Small intestine (tissue), 7 donors: ENCODE measurements at regions not wholly inside any gene's neighbourhood (a gene's known extent, or its start where the extent isn't known, plus 50 kb on each side); places are given as distances from the start of the nearest gene placed in this dataset.

Experiments used
- DNase-seq, 2 donors: peaks; one replicate each; pipeline versions ENCODE4 v3.0.0 to v3.0.0-alpha.2; 2013
- FAIRE-seq: peaks from 2 replicates; lab custom pipeline; 2012; peaks lifted over from hg19 to GRCh38; lab: Jason Lieb, UNC
- H3K27ac ChIP-seq, 3 donors: one replicate each; pipeline ENCODE4 v1.5.1; 2013; ENCODE audit warnings: low read length in 2 of 3, mild to moderate bottlenecking in 2 of 3, control low read depth in 1 of 3, inconsistent platforms in 1 of 3, low read depth in 1 of 3, moderate library complexity in 1 of 3
- H3K27me3 ChIP-seq, 3 donors: one replicate each; pipeline ENCODE4 v1.6.1; 2013; ENCODE audit warnings: low read length in 3 of 3, inconsistent platforms in 1 of 3; ENCODE audit not compliant: control insufficient read depth in 3 of 3, insufficient read depth in 3 of 3
- H3K36me3 ChIP-seq, 3 donors: one replicate each; pipeline ENCODE4 v1.6.1; 2013; ENCODE audit warnings: low read length in 3 of 3, inconsistent platforms in 1 of 3, low read depth in 1 of 3, mild to moderate bottlenecking in 1 of 3, moderate library complexity in 1 of 3; ENCODE audit not compliant: control insufficient read depth in 3 of 3, insufficient read depth in 2 of 3
- H3K4me1 ChIP-seq, 3 donors: one replicate each; pipeline ENCODE4 v1.6.1; 2013; ENCODE audit warnings: low read length in 2 of 3, inconsistent platforms in 1 of 3, low read depth in 1 of 3, mild to moderate bottlenecking in 1 of 3, moderate library complexity in 1 of 3; ENCODE audit not compliant: control insufficient read depth in 3 of 3, insufficient read depth in 2 of 3
- H3K4me3 ChIP-seq, 3 donors: one replicate each; pipeline ENCODE4 v1.5.1; 2013; ENCODE audit warnings: low read length in 3 of 3, control low read depth in 1 of 3, inconsistent platforms in 1 of 3, low read depth in 1 of 3, mild to moderate bottlenecking in 1 of 3, moderate library complexity in 1 of 3
- H3K9me3 ChIP-seq, 2 donors: one replicate each; pipeline ENCODE4 v1.6.1; 2013; ENCODE audit warnings: low read depth in 1 of 2, low read length in 1 of 2; ENCODE audit not compliant: control insufficient read depth in 2 of 2, insufficient read depth in 1 of 2
- WGBS, 3 donors: extraction: QIAGEN DNeasy Blood & Tissue Kit; methylation state at CpG; one replicate each; pipeline ENCODE4 v1.1.7; 2013; 5-methylcytosine and 5-hydroxymethylcytosine counted together
- donor health status: healthy with polysubstance abuse.
- donor health status: control.
- donor health status: control.
- donor health status: Bipolar disorder and iron deficiency.
- donor health status: healthy.

DNA sequence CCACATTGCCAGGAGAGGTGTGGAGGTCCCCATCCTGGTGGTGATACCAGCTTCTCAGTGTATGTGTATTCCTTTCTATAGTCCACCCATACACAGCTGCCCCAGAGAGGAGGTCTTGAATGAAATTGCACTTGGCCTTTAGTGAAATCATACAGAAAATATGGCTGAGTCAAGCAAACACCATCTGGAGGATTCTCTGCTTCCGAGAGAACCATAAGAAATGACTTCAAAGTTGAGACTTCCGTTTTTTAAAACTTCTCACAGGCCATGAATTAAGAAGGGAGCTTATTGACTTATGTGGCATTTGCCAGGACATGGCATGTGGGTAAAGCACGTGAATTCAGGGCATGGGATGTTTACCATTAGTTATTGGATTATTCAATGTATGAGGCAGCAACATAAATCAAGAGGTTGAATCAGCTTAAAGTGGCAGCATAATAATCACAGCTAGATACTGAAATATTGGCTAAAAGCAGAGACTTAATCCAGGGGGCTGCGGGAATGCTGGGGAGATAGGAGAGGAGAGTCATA is 119.1 kb upstream of the MTNR1B start:
- H3K9me3 ChIP-seq, result no peaks in the 10 kb centered on the region
- H3K4me3 ChIP-seq, result no peak overlapping the region
- H3K36me3 ChIP-seq, result no peaks in the 10 kb centered on the region
- no peaks in the 10 kb centered on the region for H3K4me1 ChIP-seq
- no peak for FAIRE-seq
- 67 to 86% (median 85%) methylated on average over 4 of the region's 4 CpGs for WGBS, 3 donors
- no peaks in the 10 kb centered on the region for H3K27me3 ChIP-seq
- DNase-seq, result no peak
- no peak overlapping the region for H3K27ac ChIP-seq

DNA sequence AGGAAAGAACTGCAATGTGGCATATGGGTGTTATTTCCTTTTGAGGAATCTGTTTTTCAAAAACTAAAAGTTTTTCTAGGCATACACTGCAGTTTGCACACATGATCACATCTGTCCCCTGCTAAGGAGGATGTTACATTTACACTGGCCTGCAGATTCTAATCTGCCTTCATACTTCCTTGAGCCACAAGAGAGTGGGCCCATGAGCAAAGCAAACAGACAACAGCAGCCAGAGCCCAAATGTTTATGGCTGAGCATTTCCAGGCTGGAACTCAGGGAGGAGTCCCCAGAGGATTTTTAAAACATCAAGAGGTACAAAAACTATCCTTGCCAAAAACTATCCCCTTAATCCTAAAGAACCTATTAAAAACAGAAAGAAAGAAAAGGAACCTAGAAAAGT is 117.2 kb upstream of the MTNR1B start:
- FAIRE-seq (no peak), DNase-seq (no peak)
- H3K4me3 ChIP-seq, result no peak overlapping the region
- no peaks in the 10 kb centered on the region for H3K9me3 ChIP-seq
- no peaks in the 10 kb centered on the region for H3K4me1 ChIP-seq
- H3K36me3 ChIP-seq, result no peaks in the 10 kb centered on the region
- H3K27me3 ChIP-seq, result no peaks in the 10 kb centered on the region
- no peak overlapping the region for H3K27ac ChIP-seq

DNA sequence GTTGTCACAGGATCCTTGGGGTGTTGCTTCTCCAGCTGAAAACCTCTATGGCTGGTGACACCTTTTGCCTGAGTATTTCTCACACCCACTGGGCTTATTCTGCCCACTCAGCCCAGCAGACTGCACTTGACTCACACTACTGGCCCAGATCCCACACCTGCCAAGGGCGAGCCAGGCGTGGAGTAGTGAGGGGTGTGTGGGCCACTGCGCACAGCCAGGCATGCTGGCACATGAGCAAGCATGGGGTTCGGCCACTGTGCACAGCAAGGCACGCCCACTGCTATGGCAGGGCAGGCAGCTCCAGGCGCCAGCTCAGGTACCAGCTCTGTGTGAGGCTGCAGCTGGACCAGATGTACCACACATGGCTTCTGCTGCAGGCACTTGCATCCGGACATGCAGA is 116.5 kb upstream of the MTNR1B start:
- Histone ChIP-seq H3K27me3 (no peaks in the 10 kb centered on the region), H3K4me1 (no peaks in the 10 kb centered on the region), H3K9me3 (no peaks in the 10 kb centered on the region), H3K4me3 (no peak overlapping the region), H3K36me3 (no peaks in the 10 kb centered on the region), H3K27ac (no peak overlapping the region)
- WGBS, 3 donors, result 19 to 73% (median 48%) methylated on average over 7 of the region's 7 CpGs
- FAIRE-seq, result no peak
- DNase-seq, result peak in 1 of 2 donors; percentile 5

DNA sequence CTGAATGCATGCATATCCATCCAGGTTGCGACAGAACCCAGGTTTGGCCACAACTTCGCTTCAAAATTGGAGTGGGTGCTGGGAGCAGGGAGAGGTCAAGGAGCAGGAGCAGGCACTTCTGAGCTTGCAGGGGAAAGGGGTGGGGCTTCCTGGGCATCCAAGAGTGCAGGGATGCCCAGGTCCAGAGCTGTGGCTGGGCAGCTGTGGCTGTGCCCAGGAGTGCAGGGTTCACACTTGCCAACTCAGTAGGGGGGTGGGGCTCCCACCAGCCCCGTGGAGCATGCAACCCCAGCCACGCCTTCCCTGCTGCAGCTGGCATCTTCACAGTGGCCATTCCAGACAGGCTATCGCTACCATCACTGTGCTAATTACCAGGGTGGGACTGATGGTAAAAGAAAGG is 115.3 kb upstream of the MTNR1B start:
- Histone ChIP-seq H3K27ac (no peak overlapping the region), H3K9me3 (no peaks in the 10 kb centered on the region), H3K36me3 (no peaks in the 10 kb centered on the region), H3K4me3 (no peak overlapping the region), H3K4me1 (no peaks in the 10 kb centered on the region), H3K27me3 (no peaks in the 10 kb centered on the region)
- 39 to 66% (median 55%) methylated on average over 5 of the region's 5 CpGs for WGBS, 3 donors
- FAIRE-seq, result no peak
- no peak for DNase-seq

DNA sequence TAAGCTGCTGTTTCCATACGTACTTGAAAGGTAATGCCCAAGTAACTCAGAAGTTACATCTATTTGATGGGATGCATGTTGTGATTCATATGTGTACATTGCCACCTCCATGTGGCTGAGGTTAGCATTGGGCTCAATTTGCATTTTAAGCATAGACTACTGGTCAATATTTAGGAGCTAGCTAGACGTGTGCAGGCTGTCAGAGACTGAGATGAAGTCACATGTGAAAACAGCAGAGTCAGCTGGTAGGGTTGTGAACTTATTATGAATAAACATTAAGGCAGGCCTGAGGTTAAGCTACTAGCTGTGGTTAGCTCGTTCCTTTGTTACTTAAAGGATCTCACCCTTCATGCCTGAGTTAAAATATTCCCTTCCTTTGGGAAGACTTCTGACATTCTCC is 114.5 kb upstream of the MTNR1B start:
- Histone ChIP-seq H3K27ac (no peak overlapping the region), H3K27me3 (no peaks in the 10 kb centered on the region), H3K4me1 (no peaks in the 10 kb centered on the region), H3K9me3 (no peaks in the 10 kb centered on the region), H3K36me3 (no peaks in the 10 kb centered on the region), H3K4me3 (no peak overlapping the region)
- FAIRE-seq (no peak), DNase-seq (no peak)
- 52 to 58% (median 56%) methylated on average over 3 of the region's 3 CpGs for WGBS, 3 donors

DNA sequence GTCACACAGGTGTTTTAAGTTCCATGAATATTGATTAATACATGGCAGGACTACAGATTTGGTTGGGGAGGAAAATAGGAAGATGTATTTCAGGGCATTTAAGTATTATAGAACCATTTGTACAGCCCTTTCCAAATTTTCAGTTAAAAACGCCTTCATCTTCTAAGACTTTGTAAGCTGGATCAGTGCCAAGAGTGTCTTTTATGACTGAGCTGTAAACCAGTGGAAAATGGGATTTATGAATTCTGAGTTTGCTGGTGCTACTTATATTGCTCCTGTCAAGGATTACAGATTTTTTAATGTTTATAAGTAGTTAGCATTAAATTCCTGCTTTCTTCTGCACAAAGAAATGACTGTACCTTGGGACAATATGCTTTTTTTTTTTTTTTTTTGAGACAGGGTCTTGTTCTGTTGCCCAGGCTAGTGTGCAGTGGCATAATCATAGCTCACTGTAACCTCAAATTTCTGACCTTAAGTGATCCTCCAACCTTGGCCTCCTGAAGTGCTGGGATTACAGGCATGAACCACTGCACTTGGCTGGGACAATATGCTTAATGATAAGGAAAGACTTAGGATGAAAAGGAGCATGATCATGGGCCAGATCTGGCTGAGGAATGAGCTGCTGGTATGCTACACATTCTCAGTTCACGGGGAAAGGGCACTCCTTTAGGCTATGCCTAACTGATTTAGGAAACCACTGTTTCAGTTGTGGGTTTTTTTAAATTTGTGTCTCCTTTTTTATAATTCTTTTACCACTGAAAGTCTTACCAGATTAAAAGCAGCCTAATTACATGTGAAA is 113.6 kb upstream of the MTNR1B start:
- no peaks in the 10 kb centered on the region for H3K9me3 ChIP-seq
- 37 to 48% (median 41%) methylated on average over 2 of the region's 2 CpGs for WGBS, 3 donors
- H3K36me3 ChIP-seq, result no peaks in the 10 kb centered on the region
- no peak for DNase-seq
- H3K4me1 ChIP-seq, result no peaks in the 10 kb centered on the region
- H3K27ac ChIP-seq, result no peak overlapping the region
- no peak for FAIRE-seq
- H3K4me3 ChIP-seq, result no peak overlapping the region
- no peaks in the 10 kb centered on the region for H3K27me3 ChIP-seq

DNA sequence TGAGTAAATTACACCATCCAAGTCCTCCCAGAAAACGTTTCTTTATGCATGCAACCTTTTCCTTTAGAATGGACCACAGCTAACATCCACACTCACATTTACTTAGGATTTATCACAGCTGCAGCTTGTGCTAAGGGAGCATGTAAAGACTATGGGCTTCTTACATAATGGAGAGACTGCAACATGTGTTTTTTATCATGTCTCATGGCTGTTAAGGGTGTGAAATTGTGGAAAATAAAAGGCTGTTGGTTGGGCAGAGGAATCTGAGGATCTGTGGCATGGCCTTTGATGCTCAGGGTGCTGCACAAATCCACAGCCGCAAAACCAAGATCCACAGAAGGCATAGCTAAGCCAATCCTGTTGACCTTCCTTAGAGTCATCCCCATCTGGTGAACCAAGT is 112.0 kb upstream of the MTNR1B start:
- no peak overlapping the region for H3K27ac ChIP-seq
- DNase-seq, result no peak
- H3K36me3 ChIP-seq, result no peaks in the 10 kb centered on the region
- H3K27me3 ChIP-seq, result no peaks in the 10 kb centered on the region
- H3K9me3 ChIP-seq, result no peaks in the 10 kb centered on the region
- no peaks in the 10 kb centered on the region for H3K4me1 ChIP-seq
- no peak overlapping the region for H3K4me3 ChIP-seq
- no peak for FAIRE-seq
- WGBS, 3 donors, result 66 to 71% (median 68%) methylated on average over 2 of the region's 2 CpGs

DNA sequence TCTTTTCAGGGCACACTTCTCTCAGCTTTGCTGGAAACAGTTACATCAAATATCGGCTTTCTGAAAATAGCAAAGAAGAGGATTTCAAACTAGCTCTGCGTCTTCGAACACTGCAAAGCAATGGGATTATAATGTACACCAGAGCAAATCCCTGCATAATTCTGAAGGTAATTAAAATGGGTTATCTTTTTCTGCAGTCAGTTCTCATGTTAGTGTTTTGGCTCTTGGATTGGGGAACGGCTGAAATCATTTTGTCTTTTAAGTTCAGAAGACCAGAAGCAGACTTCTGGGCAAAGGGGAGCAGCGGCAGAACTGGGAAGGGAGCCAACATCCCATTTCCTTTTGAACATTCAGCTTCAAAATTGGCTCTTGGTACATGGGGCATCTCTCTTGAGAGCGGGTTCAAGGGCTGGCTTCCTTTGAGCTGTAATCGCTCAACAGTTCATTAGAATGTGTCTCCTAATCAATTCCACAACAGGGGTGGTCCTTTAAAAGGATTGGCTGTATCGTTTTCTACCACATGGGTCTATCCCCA is 110.2 kb upstream of the MTNR1B start:
- WGBS, 3 donors, result 62 to 73% (median 67%) methylated on average over 8 of the region's 8 CpGs
- Histone ChIP-seq H3K36me3 (no peaks in the 10 kb centered on the region), H3K27ac (no peak overlapping the region), H3K9me3 (no peaks in the 10 kb centered on the region), H3K4me3 (no peak overlapping the region), H3K27me3 (no peaks in the 10 kb centered on the region), H3K4me1 (no peaks in the 10 kb centered on the region)
- no peak for DNase-seq
- FAIRE-seq, result no peak
